ENCODE measurements at regions not wholly inside any gene's neighbourhood (a gene's known extent, or its start where the extent isn't known, plus 50 kb on each side); places are given as distances from the start of the nearest gene placed in this dataset.

- in situ Hi-C loops (cut with MboI; ENCODE audit: low sequenced_read_pairs, unreplicated experiment), result loop anchor here (25.0 kb wide), 1 partner anchor 127 kb away; no protein-coding TSS in a partner anchor
These were observed 2254.6 kb downstream of the TP53TG3F start for GRCh38 chr16:35713762-35714650.

GRCh38 chr16:35714665-35715064, 2255.3 kb downstream of the TP53TG3F start:
- DNase-seq (ENCODE audit: low spot score), result no peak
- no peak for TF ChIP-seq CTCF (IDR thresholded peaks at IDR 0.05; ENCODE audit: borderline replicate concordance, control extremely low read depth, extremely low read depth, insufficient read depth, missing control alignments)
- in situ Hi-C loops (cut with MboI; ENCODE audit: low sequenced_read_pairs, unreplicated experiment), result loop anchor here (25.0 kb wide), 1 partner anchor 127 kb away; no protein-coding TSS in a partner anchor

More at GRCh38 chr16:35713762-35714650, 2254.6 kb downstream of the TP53TG3F start:
- no peak for DNase-seq (ENCODE audit: low spot score)
- no peak for TF ChIP-seq CTCF (IDR thresholded peaks at IDR 0.05; ENCODE audit: borderline replicate concordance, control extremely low read depth, extremely low read depth, insufficient read depth, missing control alignments)

- no peak for TF ChIP-seq CTCF (IDR thresholded peaks at IDR 0.05; ENCODE audit: borderline replicate concordance, control extremely low read depth, extremely low read depth, insufficient read depth, missing control alignments)
- in situ Hi-C loops (cut with MboI; ENCODE audit: low sequenced_read_pairs, unreplicated experiment), result loop anchor here (25.0 kb wide), 1 partner anchor 137 kb away; no protein-coding TSS in a partner anchor
- no peak for DNase-seq (ENCODE audit: low spot score)
These were observed 2265.1 kb downstream of the TP53TG3F start for GRCh38 chr16:35724551-35724950.

GRCh38 chr16:35725949-35726348, 2266.5 kb downstream of the TP53TG3F start:
- no peak for DNase-seq (ENCODE audit: low spot score)
- in situ Hi-C loops (cut with MboI; ENCODE audit: low sequenced_read_pairs, unreplicated experiment), result loop anchor here (25.0 kb wide), 1 partner anchor 111 kb away; no protein-coding TSS in a partner anchor
- no peak for TF ChIP-seq CTCF (IDR thresholded peaks at IDR 0.05; ENCODE audit: borderline replicate concordance, control extremely low read depth, extremely low read depth, insufficient read depth, missing control alignments)

GRCh38 chr16:35730251-35730650, 2270.8 kb downstream of the TP53TG3F start:
- no peak for DNase-seq (ENCODE audit: low spot score)
- in situ Hi-C loops (cut with MboI; ENCODE audit: low sequenced_read_pairs, unreplicated experiment), result loop anchor here (25.0 kb wide), 1 partner anchor 107 kb away; no protein-coding TSS in a partner anchor
- no peak for TF ChIP-seq CTCF (IDR thresholded peaks at IDR 0.05; ENCODE audit: borderline replicate concordance, control extremely low read depth, extremely low read depth, insufficient read depth, missing control alignments)

GRCh38 chr16:35731341-35732040, 2272.1 kb downstream of the TP53TG3F start:
- no peak for DNase-seq (ENCODE audit: low spot score)
- in situ Hi-C loops (cut with MboI; ENCODE audit: low sequenced_read_pairs, unreplicated experiment), result loop anchor here (25.0 kb wide), 1 partner anchor 106 kb away; no protein-coding TSS in a partner anchor
- TF ChIP-seq CTCF (IDR thresholded peaks at IDR 0.05; ENCODE audit: borderline replicate concordance, control extremely low read depth, extremely low read depth, insufficient read depth, missing control alignments), result no peak

Data from GM13976 (cell line).